SU-DHL-6 (cell line): ENCODE measurements at regions not wholly inside any gene's neighbourhood (a gene's known extent, or its start where the extent isn't known, plus 50 kb on each side); places are given as distances from the start of the nearest gene placed in this dataset.

Source experiments
- CTCF ChIP-seq: fragments of 200-600 bp; sonication (generic); IDR thresholded peaks from one replicate; pipeline ENCODE4 v1.5.1; 2017; ENCODE audit warnings: antibody characterized with exemption, mild to moderate bottlenecking, low read length, moderate library complexity; ENCODE audit not compliant: insufficient read depth, poor library complexity, severe bottlenecking
- EZH2phosphoT487 ChIP-seq: fragments of 200-600 bp; sonication (generic), shearing (Covaris generic); conservative IDR thresholded peaks from 2 replicates; pipeline ENCODE4 v1.6.1; 2018; ENCODE audit warnings: mild to moderate bottlenecking, antibody characterized with exemption, low read length, moderate library complexity, mixed read lengths

GRCh38 chr12:87425942-87426554 is 603.2 kb downstream of the C12orf50 start:
- TF ChIP-seq CTCF = no peak
- TF ChIP-seq EZH2phosphoT487 = no peak
